DMS 273 (cell line): ENCODE measurements at regions not wholly inside any gene's neighbourhood (a gene's known extent, or its start where the extent isn't known, plus 50 kb on each side); places are given as distances from the start of the nearest gene placed in this dataset.
A peak's percentile ranks its signal among the peaks of the same experiment; 100 is the strongest.

Experiments used
- DNase-seq: peaks from one replicate; lab custom pipeline; 2025; ENCODE audit not compliant: unreplicated experiment; lab: John Stamatoyannopoulos, UW

- DNase-seq = no peak
These were observed 551.4 kb downstream of the SLITRK6 start for GRCh38 chr13:85247780-85248179.

GRCh38 chr13:85243831-85244230, 555.4 kb downstream of the SLITRK6 start:
- no peak for DNase-seq

DNA sequence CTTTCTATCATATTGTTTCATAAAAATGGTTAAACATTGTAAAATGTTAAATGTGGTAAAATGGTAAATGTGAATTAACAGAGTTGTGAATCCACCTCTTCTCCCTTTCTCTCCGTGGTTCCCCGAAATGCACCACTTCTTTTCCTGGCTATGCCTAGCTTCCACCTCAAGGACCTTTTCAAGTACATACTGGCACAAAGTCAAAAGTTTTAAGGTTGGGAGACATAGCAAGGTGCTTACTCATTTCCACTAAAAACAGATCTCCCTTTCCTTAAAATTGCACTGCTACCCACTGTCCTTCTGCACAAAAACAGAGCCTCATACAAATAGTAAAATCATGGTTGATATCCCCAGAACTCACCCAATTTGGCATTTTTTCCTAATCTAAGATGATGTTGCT, 558.2 kb downstream of the SLITRK6 start:
- no peak for DNase-seq

DNA sequence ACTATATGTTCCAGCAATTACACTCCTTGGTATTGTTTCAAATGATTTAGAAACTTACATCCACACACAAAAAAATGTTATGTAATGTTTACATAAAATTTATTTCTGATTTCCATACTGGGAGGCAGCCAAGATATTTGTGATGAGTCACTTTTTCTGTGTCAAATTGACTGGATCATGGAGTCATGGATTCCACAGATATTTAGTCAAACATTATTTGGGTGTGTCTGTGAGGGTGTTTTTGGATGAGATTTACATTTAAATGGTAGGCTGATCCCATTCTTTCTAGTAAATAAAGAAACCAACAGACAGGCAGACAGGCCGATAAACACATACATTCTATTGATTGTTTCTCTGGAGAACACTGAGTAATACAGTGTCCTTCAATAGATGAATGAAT, 562.8 kb downstream of the SLITRK6 start:
- DNase-seq = no peak

- no peak for DNase-seq
These were observed 568.5 kb downstream of the SLITRK6 start for GRCh38 chr13:85230691-85231093.

DNA sequence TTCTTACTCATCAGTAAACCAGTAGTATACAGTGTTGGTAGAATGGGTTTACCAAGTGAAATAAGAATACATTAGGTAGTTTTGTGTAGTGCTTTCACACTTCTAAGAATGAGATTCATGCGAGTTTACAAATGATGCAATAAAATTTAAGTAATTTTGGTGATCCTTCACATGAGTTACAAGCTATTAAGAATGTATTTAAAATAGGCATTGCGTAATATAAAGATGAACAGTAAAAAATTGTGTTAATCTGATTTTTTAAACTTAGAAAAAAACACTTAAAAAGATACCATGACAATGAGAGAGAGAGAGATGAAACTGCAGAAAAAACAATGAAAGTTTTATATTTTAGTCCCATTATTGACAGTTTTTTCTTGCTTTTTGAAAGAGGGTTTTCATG, 570.5 kb downstream of the SLITRK6 start:
- DNase-seq = no peak

- DNase-seq = no peak
These were observed 575.1 kb downstream of the SLITRK6 start for GRCh38 chr13:85223883-85224656.

GRCh38 chr13:85216576-85216975, 582.6 kb downstream of the SLITRK6 start:
- DNase-seq = no peak

- no peak for DNase-seq
These were observed 586.5 kb downstream of the SLITRK6 start for GRCh38 chr13:85212692-85213091.

DNA sequence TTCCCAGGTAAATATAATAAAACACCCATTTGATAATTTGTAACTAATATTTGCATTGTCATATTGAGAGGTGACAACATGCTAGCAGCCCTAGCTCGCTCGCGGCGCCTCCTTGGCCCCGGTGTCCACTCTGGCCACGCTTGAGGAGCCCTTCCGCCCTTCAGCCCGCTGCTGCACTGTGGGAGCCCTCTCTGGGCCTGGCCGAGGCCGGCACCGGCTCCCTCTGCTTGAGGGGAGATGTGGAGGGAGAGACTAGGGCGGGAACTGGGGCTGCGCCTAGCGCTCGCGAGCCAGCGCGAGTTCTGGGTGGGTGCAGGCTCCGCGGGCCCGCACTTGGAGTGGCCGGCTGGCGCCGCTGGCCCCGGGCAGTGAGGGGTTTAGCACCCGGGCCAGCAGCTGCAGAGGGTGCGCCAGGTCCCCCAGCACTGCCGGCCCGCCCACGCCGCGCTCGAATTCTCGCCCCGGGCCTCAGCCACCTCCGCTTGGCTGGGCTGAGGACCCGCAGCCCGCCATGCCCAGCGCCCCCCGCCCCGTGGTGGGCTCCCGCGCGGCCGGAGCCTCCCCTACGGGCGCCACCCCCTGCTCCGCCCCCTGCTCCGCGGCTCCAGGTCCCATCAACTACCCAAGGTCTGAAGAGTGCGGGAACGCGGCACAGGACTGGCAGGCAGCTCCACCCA, 594.4 kb downstream of the SLITRK6 start:
- no peak for DNase-seq

DNA sequence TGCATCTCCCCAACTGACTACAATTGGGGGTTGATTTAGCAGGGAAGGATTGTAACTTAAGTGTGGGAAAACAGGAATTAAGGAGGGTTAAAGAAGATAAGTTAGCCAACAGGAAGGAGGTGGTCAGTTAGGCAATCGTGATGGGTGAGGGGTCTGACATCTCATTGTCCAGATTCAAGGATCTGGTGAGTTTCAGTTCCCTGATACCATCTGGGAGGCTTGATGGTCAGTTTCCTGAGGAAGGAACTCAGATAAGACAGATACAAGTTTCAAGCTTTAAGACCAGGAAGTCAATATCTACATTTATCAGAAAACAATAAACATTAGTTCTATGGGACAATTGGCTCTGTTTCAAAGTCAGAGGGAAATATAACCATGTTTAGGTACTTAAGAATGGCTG, 601.8 kb downstream of the SLITRK6 start:
- DNase-seq = no peak

DNA sequence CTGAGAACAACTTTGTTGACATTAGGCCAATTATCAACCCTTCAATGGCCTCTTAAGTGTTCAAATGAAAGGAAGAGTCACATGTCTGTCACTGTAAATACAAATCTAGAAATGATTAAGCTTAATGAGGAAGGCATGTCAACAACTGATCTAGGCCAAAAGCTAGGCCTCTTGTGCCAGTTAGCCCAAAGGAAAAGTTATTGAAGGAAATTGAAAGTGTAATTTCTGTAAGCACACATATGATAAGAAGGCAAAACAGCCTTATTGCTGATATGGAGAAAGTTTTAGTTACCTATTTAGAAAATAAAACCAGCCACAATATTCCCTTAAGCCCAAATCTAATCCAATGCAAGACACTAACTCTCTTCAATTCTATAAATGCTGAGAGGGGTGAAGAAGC, 604.7 kb downstream of the SLITRK6 start:
- DNase-seq = no peak

DNA sequence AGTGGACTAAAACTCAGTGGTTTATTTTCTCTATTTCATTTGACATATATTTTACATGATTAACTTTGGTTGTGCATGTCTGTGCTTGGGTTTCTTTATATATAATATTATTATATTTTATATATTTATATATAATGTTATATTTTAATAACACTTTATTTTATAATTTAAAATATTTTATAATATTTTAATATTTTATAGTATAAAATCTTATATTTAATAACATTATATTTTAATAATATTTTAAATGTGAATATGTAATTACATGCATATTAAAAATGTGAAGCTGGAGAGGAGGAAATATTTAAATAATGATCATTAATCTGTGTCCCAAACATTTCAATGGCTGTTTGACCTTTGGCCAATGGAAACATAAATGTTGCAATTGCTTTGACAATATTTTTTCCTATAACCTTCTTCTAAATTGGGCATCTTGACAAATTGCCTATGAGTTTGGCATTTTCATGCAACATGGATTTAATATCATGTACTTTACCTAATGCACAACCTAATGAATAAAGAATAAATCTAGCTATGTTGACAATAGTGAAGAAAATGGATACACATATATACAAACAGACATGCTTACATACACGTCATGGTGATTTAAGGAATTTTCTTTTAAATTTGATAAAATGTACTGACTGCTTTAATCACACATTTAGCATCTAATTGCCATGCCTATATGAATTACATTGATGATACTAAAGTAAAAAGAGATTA, 607.1 kb downstream of the SLITRK6 start:
- DNase-seq = no peak

- DNase-seq = no peak
These were observed 612.7 kb downstream of the SLITRK6 start for GRCh38 chr13:85186356-85187045.

GRCh38 chr13:85174291-85174690, 624.9 kb downstream of the SLITRK6 start:
- DNase-seq = no peak

GRCh38 chr13:85170372-85170771, 628.8 kb downstream of the SLITRK6 start:
- no peak for DNase-seq

DNA sequence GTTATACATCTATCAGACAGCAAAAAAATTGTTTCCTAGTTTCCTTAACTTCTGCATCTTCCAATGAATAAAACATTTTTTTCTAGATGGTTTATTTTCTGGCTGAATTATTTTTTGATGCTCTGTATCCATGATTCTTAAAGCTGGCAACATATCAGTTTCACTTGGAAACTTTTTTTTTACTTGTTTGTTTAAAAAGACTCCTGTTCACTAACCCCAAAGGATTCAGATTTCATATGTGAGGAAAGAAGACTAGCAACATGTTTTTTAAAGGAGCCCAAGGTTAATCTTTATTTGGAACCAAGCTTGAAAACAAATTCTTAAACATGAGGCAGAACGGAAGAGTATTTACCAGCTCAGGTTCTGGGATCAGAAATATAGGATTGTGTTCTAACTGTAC, 632.3 kb downstream of the SLITRK6 start:
- no peak for DNase-seq

DNA sequence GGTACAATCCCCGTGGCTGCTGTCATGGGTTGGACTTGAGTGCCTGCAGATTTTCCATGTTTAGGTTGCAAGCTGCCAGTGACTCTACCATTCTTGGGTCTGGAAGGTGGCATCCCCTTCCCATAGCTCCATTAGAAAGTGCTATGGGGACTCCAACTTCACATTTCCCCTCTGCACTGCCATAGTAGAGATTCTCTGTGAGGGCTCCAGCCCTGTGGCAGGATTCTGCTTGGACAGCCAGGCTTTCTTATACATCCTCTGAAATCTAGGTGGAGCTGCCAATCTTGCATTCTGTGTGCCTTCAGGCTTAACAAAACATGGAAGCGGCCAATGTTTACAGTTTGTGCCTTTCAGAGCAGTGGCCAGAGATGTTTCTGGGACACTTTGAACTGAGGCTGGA, 636.2 kb downstream of the SLITRK6 start:
- DNase-seq = no peak

DNA sequence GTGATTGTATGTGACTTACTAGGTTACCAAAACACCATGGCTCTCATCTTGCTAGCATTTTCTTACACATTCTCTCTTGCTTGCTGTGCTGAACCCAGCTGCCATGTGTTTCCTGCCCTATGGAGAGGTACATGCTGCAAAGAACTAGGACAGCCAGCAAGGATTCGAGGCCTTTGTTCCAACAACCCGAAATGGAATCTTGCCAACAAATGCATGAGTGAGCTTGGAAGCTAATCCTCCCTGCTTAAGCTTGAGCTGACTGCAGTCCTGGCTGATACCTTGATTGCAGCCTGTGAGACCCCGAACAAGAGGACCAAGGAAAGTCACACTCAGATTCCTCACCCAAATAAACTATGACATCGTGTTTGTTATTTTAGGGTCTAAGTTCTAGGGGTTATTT, 651.2 kb downstream of the SLITRK6 start:
- peak; percentile 27 for DNase-seq

GRCh38 chr13:85142351-85142927, 656.8 kb downstream of the SLITRK6 start:
- DNase-seq = no peak

- no peak for DNase-seq
These were observed 657.8 kb downstream of the SLITRK6 start for GRCh38 chr13:85141401-85141800.
